Hematopoietic multipotent progenitor cell treated with erythropoietin and hydrocortisone succinate and interleukin-3 and kit ligand, for 8 days (in vitro differentiated cells): ENCODE measurements at regions not wholly inside any gene's neighbourhood (a gene's known extent, or its start where the extent isn't known, plus 50 kb on each side); places are given as distances from the start of the nearest gene placed in this dataset.

Experiments
- DNase-seq: peaks from one replicate; pipeline ENCODE4 v3.0.0-alpha.2; 2015

DNA sequence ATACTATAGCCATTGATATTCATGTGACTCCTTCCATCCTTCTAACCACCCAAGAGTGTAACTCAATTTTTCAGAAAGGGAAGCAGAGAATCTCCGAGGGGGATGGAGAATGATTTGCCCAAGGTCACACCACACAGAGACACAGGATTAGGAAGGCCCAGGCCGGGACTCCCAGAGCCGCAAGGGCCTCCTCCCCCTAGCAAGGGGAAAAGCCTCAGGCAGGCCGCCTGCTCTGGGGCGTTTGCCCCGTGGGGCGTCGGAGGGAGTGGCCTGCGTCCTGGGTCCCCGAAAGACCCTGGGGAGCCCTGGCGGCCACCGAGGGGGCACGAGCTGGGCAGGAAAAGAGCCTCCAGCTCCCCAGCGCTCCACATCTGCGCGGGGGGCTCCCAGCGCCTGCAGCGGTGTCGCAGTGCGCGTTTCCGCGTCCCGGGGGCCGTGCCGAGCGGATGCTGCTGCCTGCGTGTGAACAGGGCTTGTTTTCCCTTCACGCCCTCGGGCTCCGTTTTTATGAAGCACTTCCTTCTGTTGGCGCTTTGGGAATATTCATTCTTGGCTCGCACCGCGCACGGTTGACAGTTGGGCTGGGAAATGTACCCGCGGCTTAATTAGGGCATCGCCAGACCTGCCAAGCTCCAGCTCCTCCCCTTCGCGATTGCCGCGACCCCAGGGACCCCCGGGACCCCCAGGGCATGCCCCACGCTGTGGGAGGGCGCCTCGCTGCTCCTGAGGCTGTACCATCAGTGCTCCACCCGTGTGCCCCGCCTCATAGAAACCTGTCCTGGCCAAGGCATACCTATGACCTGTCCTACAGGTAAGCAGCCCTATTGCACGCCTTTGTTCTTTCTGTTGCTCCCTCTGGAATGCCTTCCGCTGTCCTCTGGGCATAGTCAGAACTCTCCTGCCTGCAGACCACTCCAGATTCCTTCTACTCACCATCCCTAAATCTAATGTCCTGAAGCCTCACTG is 158.9 kb upstream of the GLI2 start:
- no peak for DNase-seq

GRCh38 chr2:120577721-120578295 is 157.9 kb upstream of the GLI2 start:
- DNase-seq = no peak

- no peak for DNase-seq
These were observed 156.9 kb upstream of the GLI2 start for GRCh38 chr2:120578576-120579352.

DNA sequence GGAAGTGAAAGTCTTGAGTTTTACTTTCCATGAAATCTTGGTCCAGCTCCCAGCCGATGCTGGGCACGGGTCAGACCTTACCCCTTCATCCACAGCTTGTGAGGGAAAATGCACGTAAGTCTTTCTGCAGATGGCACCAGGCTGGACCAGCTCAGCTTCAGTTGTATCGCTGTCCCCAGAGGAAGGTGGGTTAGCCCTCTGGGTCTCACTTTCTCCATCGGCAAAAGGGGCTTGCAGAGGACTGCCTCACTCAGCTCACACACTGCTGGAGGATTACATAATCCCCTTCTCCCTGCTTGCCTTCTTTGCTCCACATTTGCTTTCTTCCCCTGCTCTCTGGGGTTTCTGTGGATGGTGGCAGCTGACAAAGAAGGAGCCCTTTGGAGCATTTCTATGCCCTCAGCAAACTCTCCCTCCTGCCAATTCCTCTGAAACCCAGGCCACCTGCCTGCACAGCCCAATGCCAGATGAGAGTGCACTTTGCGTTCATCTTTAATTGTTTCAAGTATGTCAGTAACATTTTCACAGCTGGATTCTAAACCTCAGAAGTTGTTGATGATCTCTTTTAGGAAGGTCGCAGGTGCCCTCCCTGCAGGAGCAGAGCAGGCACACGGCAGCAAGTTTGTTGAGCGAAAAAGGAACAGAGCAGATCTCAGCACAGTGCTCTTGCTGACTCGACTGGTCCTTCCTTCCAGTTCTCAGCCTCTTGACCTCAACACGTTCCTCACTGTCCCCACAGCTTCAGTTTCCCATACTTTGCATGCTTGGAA is 155.6 kb upstream of the GLI2 start:
- no peak for DNase-seq

DNA sequence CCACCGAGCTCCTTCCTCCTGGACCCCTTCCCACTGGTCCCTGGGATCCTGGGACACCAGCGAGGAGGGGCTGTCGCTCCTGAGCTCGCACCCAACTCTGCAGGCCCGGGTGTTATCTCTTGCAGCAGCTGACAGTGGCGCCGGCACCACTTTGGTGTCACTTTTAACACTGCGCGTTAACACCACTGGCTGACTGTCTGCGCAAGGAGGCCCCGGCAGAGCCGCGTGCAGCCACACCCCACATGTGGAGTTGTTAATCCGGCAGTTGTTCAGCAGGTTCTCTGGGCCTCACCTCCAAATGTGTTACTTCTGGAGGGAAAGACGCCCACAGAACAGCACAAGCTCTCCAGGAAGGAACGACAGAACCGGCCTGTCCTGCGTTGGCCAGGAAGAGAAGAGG is 155.0 kb upstream of the GLI2 start:
- DNase-seq = no peak

GRCh38 chr2:120583121-120583520 is 152.5 kb upstream of the GLI2 start:
- no peak for DNase-seq

DNA sequence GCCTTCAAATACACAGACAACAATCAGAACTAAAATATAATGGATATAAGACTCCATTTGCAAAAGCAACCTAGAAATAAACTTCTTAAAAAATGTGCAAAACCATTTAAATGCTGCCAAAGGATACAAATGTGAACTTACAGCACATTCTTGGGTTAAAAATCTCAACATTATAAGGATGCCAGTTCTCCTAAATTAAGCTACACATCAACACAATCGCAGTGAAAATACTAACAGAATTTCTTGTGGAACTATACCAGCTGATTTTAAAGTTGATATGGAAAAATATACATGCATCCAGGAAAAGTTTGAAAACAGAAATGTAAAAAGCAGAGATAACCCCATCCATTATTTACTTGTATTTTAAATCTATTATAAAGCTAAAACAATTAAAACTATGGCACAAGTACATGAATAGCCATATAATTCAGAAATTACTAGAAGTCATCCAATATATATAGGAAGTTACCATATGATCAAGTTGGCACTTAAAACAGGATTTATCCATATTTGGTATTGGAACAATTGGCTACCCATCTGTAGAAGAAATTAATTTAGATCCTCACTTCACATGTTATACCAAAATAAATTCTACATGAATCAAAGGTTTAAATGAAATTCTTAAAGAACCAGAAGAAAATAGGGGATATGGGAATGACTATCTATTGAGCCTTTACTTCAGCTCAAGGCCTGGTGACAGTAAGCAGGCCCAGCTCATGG is 151.7 kb upstream of the GLI2 start:
- DNase-seq = no peak

- DNase-seq = no peak
These were observed 149.0 kb upstream of the GLI2 start for GRCh38 chr2:120586507-120587278.

DNA sequence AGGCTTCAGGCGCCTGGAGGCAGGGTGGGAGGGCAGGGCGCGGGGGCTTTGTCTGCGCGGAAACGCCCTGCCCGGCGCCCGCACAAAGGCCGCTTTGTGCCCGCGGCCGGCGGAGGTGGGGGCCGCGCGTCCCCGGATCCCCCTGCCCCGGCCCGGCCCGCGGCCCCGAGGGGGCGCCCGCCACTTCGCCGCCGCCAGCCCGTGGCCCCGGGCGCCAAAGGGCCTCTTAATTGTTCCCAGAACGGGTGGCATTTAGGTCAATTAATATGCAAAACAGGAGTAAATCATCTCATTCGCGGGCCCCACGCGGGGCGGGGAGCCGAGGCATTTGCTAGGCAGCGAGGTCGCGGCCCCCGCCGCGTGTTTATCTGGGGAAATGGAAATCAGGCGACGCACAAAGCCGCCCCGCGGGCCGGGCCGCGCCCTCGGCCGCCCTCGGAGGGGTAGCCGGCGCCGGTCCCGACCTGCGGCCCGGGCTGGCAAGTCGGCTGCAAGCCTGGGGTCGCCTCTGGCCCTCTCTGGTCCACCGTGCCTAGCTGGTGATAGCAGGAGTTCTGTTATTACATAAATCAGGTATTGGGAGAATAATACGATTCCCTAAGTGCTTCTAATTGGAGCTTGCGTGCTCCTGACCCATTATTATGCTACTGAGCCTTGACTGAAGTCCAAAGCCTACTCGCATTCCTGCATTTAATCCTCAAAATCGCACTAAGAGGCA is 148.2 kb upstream of the GLI2 start:
- no peak for DNase-seq

- no peak for DNase-seq
These were observed 147.7 kb upstream of the GLI2 start for GRCh38 chr2:120587997-120588336.

DNA sequence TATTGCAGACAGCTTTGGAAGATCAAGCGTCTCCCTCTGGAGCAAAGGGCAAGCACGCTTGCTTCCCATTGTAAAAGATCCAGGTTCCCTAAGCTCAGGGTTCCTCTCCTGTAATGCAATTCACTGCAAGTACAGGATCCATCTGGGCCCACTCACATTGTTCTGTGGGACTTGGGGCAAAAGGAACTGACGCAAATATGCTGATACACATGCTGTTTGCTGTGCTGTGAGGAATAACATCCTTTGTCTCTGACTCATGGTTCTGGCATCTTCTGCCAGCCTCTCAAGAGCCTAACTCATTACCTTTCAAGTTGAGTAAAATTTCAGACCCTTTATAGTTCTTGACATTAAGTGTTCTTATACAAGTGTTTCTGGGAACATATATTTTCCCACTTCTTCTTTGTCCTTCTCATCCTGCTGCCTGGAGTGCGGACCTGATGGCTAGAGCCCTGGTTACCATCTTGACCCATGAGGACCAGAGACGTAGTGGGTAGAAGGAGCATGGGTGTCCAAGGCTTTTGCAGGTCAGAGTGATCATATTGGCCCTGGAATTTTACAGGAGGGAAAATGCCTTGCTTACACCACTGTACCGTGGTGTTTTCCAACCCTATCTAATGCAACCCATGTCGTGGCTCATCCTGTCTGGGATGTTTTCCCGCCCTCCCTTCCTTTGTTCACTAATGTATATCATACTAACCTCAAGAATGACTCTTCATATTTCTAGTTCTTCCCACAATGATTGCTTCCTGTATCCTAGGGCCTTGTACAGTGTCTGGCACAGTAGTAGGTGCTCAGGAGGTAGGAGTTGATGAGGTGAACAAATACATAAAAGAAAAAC is 145.7 kb upstream of the GLI2 start:
- DNase-seq = no peak

GRCh38 chr2:120590841-120591240 is 144.8 kb upstream of the GLI2 start:
- no peak for DNase-seq

- DNase-seq = no peak
These were observed 144.1 kb upstream of the GLI2 start for GRCh38 chr2:120591572-120591971.

GRCh38 chr2:120592084-120592483 is 143.6 kb upstream of the GLI2 start:
- no peak for DNase-seq

- no peak for DNase-seq
These were observed 141.6 kb upstream of the GLI2 start for GRCh38 chr2:120593921-120594686.

DNA sequence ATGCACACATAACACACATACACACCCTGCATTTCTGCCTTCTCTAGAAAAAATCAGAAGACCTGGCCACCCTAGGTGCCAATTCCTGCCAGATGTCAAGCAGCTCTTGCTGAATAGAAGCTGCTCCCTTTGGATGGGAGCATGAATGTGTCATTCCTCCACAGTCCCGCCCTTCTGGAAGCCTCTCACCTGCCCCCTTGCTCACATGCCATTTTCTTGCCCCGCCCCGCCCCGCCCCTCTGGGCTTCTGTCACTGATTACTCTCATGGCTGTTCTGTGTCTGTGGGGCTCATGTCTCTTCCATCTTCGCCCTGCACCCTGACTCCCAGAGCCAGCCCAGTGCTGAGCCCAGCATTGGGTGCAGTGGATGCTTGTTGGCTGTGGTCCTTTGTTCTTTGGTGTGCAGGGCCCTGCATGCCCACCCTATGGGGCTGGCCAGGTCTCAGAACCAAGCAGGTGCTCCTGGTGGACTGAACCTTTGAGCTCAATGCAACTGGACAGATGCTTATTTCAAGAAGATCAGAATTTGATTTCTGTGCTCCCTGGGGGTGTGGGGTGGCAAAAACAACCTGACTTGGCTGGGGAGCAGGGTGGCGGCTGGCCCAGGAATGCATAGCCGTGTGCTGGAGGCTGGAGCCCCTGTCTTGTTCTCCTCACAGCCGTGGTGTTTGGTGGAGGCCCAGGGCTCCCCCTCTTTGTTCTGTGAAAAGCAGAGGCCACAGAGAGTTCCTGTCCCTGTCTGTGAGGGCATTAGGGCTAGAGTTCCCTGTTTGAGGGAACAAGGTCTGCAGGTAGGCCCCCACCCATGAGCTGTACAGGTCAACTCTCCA is 140.6 kb upstream of the GLI2 start:
- DNase-seq = no peak

GRCh38 chr2:120595739-120596138 is 139.9 kb upstream of the GLI2 start:
- DNase-seq = no peak

GRCh38 chr2:120596191-120596811 is 139.4 kb upstream of the GLI2 start:
- no peak for DNase-seq
